ENCODE measurements at regions not wholly inside any gene's neighbourhood (a gene's known extent, or its start where the extent isn't known, plus 50 kb on each side); places are given as distances from the start of the nearest gene placed in this dataset.
"Not testable (repeated sequence)": the region's sequence is repeated elsewhere in the genome, so short reads cannot be mapped to it uniquely, and the experiment has no call there.

DNA sequence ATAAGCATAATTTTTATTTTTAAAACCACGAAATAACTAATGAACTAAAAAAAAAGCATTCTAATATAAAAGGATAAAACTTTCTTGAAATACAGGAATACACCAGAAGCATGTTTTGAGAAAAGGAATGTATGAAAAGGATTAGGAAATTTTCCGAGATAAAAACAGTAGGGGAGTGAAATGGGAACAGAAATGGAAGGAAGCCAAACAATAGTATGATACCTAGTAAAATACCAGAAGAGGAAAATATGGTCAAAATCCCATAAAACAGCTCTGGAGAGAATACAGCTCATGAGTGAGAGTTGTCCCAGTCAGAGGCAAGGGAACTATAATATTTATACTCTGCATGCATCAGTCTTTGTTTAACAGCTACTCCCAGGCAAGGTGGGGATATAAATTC, 1016.2 kb downstream of the SLC6A15 start:
- H3K9me3 ChIP-seq = no peaks in the 10 kb centered on the region
- H3K4me3 ChIP-seq = no peak overlapping the region
- no peaks in the 10 kb centered on the region for H3K27me3 ChIP-seq
- H3K27ac ChIP-seq = no peak overlapping the region
- no peaks in the 10 kb centered on the region for H3K36me3 ChIP-seq
- TF ChIP-seq POLR2AphosphoS5 (IDR thresholded peaks at IDR 0.05) = no peak
- TF ChIP-seq EP300 (IDR thresholded peaks at IDR 0.05) = no peak
- TF ChIP-seq POLR2A (IDR thresholded peaks at IDR 0.05) = no peak
- TF ChIP-seq, protein P1, sequence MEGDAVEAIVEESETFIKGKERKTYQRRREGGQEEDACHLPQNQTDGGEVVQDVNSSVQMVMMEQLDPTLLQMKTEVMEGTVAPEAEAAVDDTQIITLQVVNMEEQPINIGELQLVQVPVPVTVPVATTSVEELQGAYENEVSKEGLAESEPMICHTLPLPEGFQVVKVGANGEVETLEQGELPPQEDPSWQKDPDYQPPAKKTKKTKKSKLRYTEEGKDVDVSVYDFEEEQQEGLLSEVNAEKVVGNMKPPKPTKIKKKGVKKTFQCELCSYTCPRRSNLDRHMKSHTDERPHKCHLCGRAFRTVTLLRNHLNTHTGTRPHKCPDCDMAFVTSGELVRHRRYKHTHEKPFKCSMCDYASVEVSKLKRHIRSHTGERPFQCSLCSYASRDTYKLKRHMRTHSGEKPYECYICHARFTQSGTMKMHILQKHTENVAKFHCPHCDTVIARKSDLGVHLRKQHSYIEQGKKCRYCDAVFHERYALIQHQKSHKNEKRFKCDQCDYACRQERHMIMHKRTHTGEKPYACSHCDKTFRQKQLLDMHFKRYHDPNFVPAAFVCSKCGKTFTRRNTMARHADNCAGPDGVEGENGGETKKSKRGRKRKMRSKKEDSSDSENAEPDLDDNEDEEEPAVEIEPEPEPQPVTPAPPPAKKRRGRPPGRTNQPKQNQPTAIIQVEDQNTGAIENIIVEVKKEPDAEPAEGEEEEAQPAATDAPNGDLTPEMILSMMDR (IDR thresholded peaks at IDR 0.05) = no peak
- ATAC-seq (ENCODE audit: low FRiP score in 2 of 2) = no peak
- WGBS, 2 donors = 46 to 52% methylated on average over 2 of the region's 2 CpGs
- no peaks in the 10 kb centered on the region for H3K4me1 ChIP-seq
- no peak for DNase-seq

DNA sequence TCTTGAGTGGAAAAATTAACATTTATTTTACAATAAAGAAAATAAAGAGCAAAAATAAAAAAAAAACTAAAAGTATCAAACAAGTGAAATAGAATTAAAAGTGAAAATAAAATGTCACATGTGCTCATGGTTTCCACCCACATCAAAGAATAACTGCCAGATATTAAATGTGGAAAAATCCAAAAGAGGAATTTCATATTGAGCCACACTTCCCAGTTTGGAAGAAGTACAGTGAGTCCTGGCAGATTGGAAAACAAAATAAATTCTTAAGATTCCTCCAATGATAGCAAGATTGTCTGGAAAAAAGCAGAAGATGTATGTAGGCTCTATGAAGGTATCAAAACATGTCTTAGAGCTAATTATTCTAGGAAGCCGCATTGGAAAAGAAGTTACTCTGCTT, 1019.5 kb downstream of the SLC6A15 start:
- DNase-seq = no peak
- ATAC-seq (ENCODE audit: low FRiP score in 2 of 2) = no peak
- no peaks in the 10 kb centered on the region for H3K36me3 ChIP-seq
- H3K27ac ChIP-seq = no peak overlapping the region
- H3K4me1 ChIP-seq = no peaks in the 10 kb centered on the region
- no peaks in the 10 kb centered on the region for H3K9me3 ChIP-seq
- no peak for TF ChIP-seq EP300 (IDR thresholded peaks at IDR 0.05)
- TF ChIP-seq POLR2AphosphoS5 (IDR thresholded peaks at IDR 0.05) = no peak
- TF ChIP-seq, protein P1 (IDR thresholded peaks at IDR 0.05) = no peak
- no peak for TF ChIP-seq POLR2A (IDR thresholded peaks at IDR 0.05)
- no peak overlapping the region for H3K4me3 ChIP-seq
- 0% methylated on average over 1 of the region's 1 CpG for WGBS, 2 donors
- no peaks in the 10 kb centered on the region for H3K27me3 ChIP-seq

DNA sequence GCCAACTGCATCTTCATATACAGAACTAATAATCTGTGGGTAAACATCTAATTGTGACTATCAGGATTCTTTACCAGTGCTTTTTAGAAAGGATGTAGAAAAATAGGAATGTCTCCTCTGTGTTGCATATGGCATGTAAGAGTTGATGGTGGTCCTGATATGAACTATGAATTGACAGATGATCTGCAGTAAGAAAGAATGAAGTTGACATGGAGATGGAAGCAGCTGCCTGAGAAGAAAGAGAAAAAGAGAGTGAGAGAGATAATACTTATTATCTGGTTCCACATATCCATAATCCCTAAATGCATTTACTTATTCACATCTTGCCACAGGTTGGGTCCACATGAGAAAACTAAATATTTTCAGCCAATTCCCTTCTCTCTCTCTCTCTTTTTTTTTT, 1022.9 kb downstream of the SLC6A15 start:
- Histone ChIP-seq H3K4me1 (no peaks in the 10 kb centered on the region), H3K4me3 (no peak overlapping the region), H3K27me3 (no peaks in the 10 kb centered on the region), H3K27ac (no peak overlapping the region), H3K9me3 (no peaks in the 10 kb centered on the region), H3K36me3 (no peaks in the 10 kb centered on the region)
- DNase-seq = no peak
- ATAC-seq (ENCODE audit: low FRiP score in 2 of 2) = no peak
- TF ChIP-seq, protein P1 (IDR thresholded peaks at IDR 0.05) = no peak
- TF ChIP-seq EP300 (IDR thresholded peaks at IDR 0.05) = no peak
- no peak for TF ChIP-seq POLR2A (IDR thresholded peaks at IDR 0.05)
- no peak for TF ChIP-seq POLR2AphosphoS5 (IDR thresholded peaks at IDR 0.05)

DNA sequence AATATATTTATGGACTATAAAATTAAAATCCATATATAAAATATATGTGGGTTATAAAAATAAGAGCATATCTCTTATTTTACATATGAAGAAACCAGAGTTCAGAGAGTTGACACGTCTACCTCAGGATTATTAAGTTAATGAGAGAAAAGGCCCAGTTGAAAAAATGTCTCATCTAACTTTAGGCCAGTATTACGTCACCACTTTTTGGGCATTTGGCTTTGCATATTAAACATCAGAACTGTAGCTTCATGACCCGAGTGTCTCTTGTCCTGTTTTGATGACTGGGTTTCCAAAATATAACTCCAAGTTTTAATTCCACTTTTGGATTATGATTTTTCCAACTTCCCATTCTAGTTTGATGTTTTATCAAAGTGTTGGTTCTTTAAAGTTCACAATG, 1026.1 kb downstream of the SLC6A15 start:
- Histone ChIP-seq H3K9me3 (no peaks in the 10 kb centered on the region), H3K27ac (no peak overlapping the region), H3K4me3 (no peak overlapping the region), H3K36me3 (no peaks in the 10 kb centered on the region), H3K4me1 (no peaks in the 10 kb centered on the region), H3K27me3 (no peaks in the 10 kb centered on the region)
- ATAC-seq (ENCODE audit: low FRiP score in 2 of 2) (no peak), DNase-seq (no peak)
- TF ChIP-seq POLR2AphosphoS5 (IDR thresholded peaks at IDR 0.05) (no peak), POLR2A (IDR thresholded peaks at IDR 0.05) (no peak), EP300 (IDR thresholded peaks at IDR 0.05) (no peak)
- TF ChIP-seq, protein P1 (IDR thresholded peaks at IDR 0.05) = no peak
- WGBS, 2 donors = 74 to 84% methylated on average over 3 of the region's 3 CpGs

DNA sequence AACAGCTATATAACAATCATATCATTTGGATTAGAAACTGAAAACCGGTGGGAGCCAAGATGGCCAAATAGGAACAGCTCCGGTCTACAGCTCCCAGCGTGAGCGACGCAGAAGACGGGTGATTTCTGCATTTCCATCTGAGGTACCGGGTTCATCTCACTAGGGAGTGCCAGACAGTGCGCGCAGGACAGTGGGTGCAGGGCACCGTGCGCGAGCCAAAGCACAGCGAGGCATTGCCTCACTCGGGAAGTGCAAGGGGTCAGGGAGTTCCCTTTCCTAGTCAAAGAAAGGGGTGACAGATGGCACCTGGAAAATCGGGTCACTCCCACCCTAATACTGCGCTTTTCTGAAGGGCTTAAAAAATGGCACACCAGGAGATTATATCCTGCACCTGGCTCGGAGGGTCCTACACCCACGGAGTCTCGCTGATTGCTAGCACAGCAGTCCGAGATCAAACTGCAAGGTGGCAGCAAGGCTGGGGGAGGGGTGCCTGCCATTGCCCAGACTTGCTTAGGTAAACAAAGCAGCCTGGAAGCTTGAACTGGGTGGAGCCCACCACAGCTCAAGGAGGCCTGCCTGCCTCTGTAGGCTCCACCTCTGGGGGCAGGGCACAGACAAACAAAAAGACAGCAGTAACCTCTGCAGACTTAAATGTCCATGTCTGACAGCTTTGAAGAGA, 1041.5 kb downstream of the SLC6A15 start:
- H3K27ac ChIP-seq; H3K27me3 ChIP-seq; H3K4me1 ChIP-seq; H3K9me3 ChIP-seq; H3K36me3 ChIP-seq; H3K4me3 ChIP-seq; ATAC-seq (ENCODE audit: low FRiP score in 2 of 2): not testable (repeated sequence)
- 94 to 97% methylated on average over 14 to 20 of the region's 20 CpGs for WGBS, 2 donors
- DNase-seq = peak in 1 of 2 donors; percentile 47

Data from upper lobe of left lung (tissue), 6 donors.